Activated CD8-positive, alpha-beta memory T cell treated with anti-CD3 and anti-CD28 coated beads for 48 hours (primary cell): ENCODE measurements at regions not wholly inside any gene's neighbourhood (a gene's known extent, or its start where the extent isn't known, plus 50 kb on each side); places are given as distances from the start of the nearest gene placed in this dataset.

ENCODE experiments used
- DNase-seq, 3 experiments: peaks; one replicate each; pipeline ENCODE4 v3.0.0-alpha.2; 2020; ENCODE audit warnings: low read depth in 2 of 3, low spot score in 2 of 3

GRCh38 chr14:98234208-98234607 is 1037.8 kb downstream of the BCL11B start:
- DNase-seq = no peak

GRCh38 chr14:98236314-98236713 is 1035.7 kb downstream of the BCL11B start:
- no peak for DNase-seq

GRCh38 chr14:98237939-98238338 is 1034.1 kb downstream of the BCL11B start:
- DNase-seq = no peak

- DNase-seq = no peak
Measured at GRCh38 chr14:98240376-98240775, 1031.6 kb downstream of the BCL11B start.

GRCh38 chr14:98242903-98243302 is 1029.1 kb downstream of the BCL11B start:
- no peak for DNase-seq

- no peak for DNase-seq
Measured at GRCh38 chr14:98243332-98243731, 1028.7 kb downstream of the BCL11B start.

GRCh38 chr14:98244162-98244948 is 1027.6 kb downstream of the BCL11B start:
- no peak for DNase-seq

- no peak for DNase-seq
Measured at GRCh38 chr14:98244966-98245569, 1026.9 kb downstream of the BCL11B start.

- DNase-seq = no peak
Measured at GRCh38 chr14:98249057-98249456, 1022.9 kb downstream of the BCL11B start.

- no peak for DNase-seq
Measured at GRCh38 chr14:98249476-98249875, 1022.5 kb downstream of the BCL11B start.

- no peak for DNase-seq
Measured at GRCh38 chr14:98252820-98253219, 1019.2 kb downstream of the BCL11B start.

GRCh38 chr14:98259881-98260280 is 1012.1 kb downstream of the BCL11B start:
- DNase-seq = no peak

- no peak for DNase-seq
Measured at GRCh38 chr14:98262566-98262965, 1009.4 kb downstream of the BCL11B start.

- DNase-seq = no peak
Measured at GRCh38 chr14:98269533-98269932, 1002.5 kb downstream of the BCL11B start.

- no peak for DNase-seq
Measured at GRCh38 chr14:98270201-98270600, 1001.8 kb downstream of the BCL11B start.

GRCh38 chr14:98274596-98274995 is 997.4 kb downstream of the BCL11B start:
- no peak for DNase-seq

- no peak for DNase-seq
Measured at GRCh38 chr14:98278800-98279199, 993.2 kb downstream of the BCL11B start.

GRCh38 chr14:98280436-98280835 is 991.6 kb downstream of the BCL11B start:
- DNase-seq = no peak

GRCh38 chr14:98288825-98289224 is 983.2 kb downstream of the BCL11B start:
- DNase-seq = no peak

GRCh38 chr14:98290596-98290995 is 981.4 kb downstream of the BCL11B start:
- no peak for DNase-seq

- no peak for DNase-seq
Measured at GRCh38 chr14:98292191-98292590, 979.8 kb downstream of the BCL11B start.

- DNase-seq = no peak
Measured at GRCh38 chr14:98293576-98293975, 978.4 kb downstream of the BCL11B start.

- no peak for DNase-seq
Measured at GRCh38 chr14:98296895-98297294, 975.1 kb downstream of the BCL11B start.
